ENCODE measurements at regions not wholly inside any gene's neighbourhood (a gene's known extent, or its start where the extent isn't known, plus 50 kb on each side); places are given as distances from the start of the nearest gene placed in this dataset.

GRCh38 chr15:61671736-61672135 is 388.5 kb downstream of the VPS13C start:
- Mint-ChIP-seq H3K4me1 (no peaks in the 10 kb centered on the region), H3K36me3 (ENCODE audit: insufficient read depth in 1 of 3, low read depth in 3 of 3) (no peaks in the 10 kb centered on the region), H3K27me3 (ENCODE audit: low read depth) (peaks cover under 1% of the 10 kb centered on the region; the same call in 1 of the 2 replicates), H3K4me3 (no peak overlapping the region), H3K9me3 (no peaks in the 10 kb centered on the region; a peak in 1 of 5 replicates), H3K27ac (no peak overlapping the region)
- Histone ChIP-seq H4K91ac (ENCODE audit: insufficient read length, low read depth, low read length) (no peak overlapping the region), H2AK5ac (ENCODE audit: insufficient read length, low read length) (no peak overlapping the region), H3K79me2 (ENCODE audit: insufficient read depth, low read length) (no peaks in the 10 kb centered on the region), H4K8ac (replicated peaks; ENCODE audit: insufficient read length, low read depth, low read length) (no peak overlapping the region), H2BK120ac (ENCODE audit: low read depth, low read length, poor library complexity, severe bottlenecking) (no peak overlapping the region), H3K14ac (ENCODE audit: insufficient read depth, low read length) (no peak overlapping the region), H3K27me3 (ENCODE audit: insufficient read depth, low read length) (no peaks in the 10 kb centered on the region), H3K4me1 (ENCODE audit: insufficient read depth, low read length) (no peaks in the 10 kb centered on the region), H3K56ac (ENCODE audit: insufficient read length, low read depth, low read length) (no peak overlapping the region), H3K27ac (ENCODE audit: insufficient read length, low read depth, low read length) (no peak overlapping the region), H2AFZ (ENCODE audit: low read length) (no peak overlapping the region), H3T11ph (ENCODE audit: low read length) (no peak overlapping the region), H3K4ac (ENCODE audit: low read depth, low read length) (no peak overlapping the region), H3K23me2 (ENCODE audit: insufficient read length, low read depth, low read length, poor library complexity, severe bottlenecking) (no peaks in the 10 kb centered on the region), H2BK15ac (ENCODE audit: low read depth, low read length) (no peak overlapping the region), H4K5ac (ENCODE audit: insufficient read length, low read depth, low read length) (no peak overlapping the region), H4K20me1 (ENCODE audit: control insufficient read depth, insufficient read depth, insufficient read length) (no peaks in the 10 kb centered on the region), H3K18ac (ENCODE audit: insufficient read length, low read depth, low read length) (no peak overlapping the region), H3K9me3 (ENCODE audit: control insufficient read depth, low read depth, low read length) (no peaks in the 10 kb centered on the region), H2BK20ac (ENCODE audit: low read depth, low read length, poor library complexity, severe bottlenecking) (no peak overlapping the region), H3K4me2 (ENCODE audit: insufficient read depth, insufficient read length, low read length) (no peak overlapping the region), H2BK5ac (ENCODE audit: insufficient read length, low read length) (no peak overlapping the region), H3K9ac (ENCODE audit: extremely low read depth, insufficient read length, low read length) (no peak overlapping the region), H3K23ac (ENCODE audit: insufficient read length, low read depth, low read length) (no peak overlapping the region), H2BK12ac (ENCODE audit: insufficient read length, low read depth, low read length) (no peak overlapping the region), H3K79me1 (ENCODE audit: insufficient read depth, low read depth, low read length, poor library complexity, severe bottlenecking) (no peaks in the 10 kb centered on the region)
- no CpG with 5 or more reads among the region's 6 CpGs for WGBS (ENCODE audit: extremely low coverage, insufficient read length, low lambda C conversion rate)
- no peak for DNase-seq
- TF ChIP-seq CTCF (conservative IDR thresholded peaks at IDR 0.05) = no peak
